Myocyte (in vitro differentiated cells): ENCODE measurements at regions not wholly inside any gene's neighbourhood (a gene's known extent, or its start where the extent isn't known, plus 50 kb on each side); places are given as distances from the start of the nearest gene placed in this dataset.

Source experiments
- DNase-seq: peaks from one replicate; pipeline ENCODE4 v3.0.0-alpha.2; 2012; ENCODE audit warnings: low read depth

DNA sequence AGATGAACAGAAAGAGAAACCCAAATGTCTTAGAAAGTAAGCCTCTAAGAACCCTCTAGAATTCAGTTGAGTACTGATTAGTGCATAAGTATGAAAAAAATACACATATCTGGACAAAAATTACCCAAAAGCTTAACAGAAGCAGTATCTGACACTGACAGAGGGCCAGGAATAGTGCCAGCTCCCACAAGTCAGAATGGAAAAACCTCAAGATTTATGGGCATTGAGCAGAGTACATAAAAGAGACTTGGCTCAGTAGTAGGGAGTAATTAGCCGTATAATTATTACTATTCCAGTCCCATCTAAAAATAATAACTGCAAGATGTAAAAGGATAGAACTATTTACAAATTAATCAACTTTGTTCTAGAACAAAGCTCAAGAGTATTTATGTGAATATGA, 834.5 kb downstream of the FAM181B start:
- DNase-seq = no peak

DNA sequence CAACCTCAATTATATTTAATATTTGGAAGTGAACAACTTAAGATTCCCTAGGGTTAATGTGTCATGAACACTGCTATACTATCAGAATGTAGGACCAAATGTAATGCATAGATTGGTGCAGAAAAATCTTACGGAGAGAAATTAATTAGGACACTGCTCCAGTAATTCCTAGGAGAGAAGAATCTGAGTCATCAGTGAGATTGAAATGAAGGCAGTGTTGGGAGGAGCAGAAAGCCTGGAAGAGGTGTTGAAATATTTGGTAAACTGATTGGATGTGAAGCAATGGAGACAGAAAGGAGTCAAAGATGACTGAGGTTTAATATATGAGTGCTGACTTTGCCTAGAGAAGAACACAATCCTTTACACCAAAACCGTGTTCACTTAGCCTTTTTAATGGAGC, 836.0 kb downstream of the FAM181B start:
- no peak for DNase-seq

DNA sequence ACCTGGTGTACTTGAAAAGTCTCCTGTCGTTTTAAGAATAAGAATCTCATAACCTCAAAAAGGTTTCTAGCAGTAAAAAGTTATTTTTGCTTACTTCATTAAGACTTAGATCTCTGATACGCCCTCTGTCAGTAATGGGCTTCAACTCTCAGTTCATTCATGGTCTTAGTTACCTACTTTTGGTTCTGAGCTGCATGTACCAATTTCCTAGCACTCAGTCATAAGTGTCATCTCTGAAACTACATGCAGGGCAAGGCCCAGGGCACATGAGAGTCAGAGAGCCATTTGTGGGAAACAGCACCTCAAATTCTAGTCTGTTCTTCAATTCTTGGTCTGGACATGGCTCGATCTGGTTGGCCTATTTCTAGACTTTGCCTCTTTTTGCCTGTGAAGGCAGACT, 838.4 kb downstream of the FAM181B start:
- DNase-seq = no peak

DNA sequence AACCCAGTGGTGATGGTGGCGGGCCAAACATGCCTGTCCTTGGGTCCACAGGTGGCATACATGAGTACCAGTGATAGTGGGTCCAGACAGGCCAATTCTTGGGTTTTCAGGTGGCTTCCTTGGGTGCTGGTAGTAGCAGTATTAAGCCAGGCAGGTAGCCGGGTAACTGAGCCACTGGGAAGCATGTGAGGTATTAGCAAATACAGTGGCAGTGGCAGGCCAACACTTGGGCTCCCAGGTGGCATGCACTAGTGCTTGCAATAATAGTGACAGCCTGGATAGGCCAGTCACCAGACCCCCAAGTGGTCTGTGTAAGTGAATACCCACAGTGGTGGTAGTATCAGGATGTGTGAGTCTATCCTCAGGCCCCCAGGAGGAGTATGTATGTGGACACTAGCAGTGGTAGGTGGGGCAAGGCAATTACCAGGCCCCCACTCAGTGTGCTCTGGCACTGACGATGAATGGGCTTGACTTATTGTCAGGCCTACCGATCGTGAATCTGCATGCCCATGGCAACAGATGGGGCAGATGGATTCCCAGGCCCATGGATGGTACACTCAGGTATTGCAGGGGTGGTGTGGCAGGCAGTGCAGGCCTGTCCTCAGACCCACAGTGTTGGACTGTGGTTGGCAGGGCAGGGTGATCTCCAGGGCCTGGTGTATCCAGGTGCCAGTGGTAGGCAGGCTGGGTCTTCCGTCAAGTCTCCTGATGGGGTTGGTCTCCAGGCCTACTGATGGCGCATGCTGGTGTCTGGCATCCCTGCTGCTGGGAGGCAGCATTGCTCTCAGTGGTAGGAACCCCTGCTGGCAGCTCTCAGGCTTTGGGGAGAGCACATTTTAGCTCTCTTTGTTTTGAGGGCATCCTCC, 840.7 kb downstream of the FAM181B start:
- DNase-seq = no peak

DNA sequence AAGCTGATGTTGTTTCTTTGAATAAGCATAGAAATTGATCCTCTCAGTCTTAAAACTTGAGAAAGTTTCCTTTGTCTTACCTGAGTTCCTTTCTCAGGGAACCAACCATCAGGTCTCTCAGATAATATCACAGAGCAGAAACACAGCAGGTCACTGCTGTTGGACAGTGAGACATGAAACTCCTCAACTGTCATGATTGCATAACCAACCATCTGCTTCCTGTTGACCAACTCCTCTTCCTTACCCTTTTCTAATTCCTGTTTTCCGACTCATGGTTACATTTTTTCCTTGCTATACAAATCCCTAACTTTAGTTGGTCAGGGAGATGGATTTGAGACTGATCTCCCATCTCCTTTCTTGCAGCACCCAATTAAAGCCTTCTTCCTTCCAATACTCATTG, 845.3 kb downstream of the FAM181B start:
- no peak for DNase-seq

DNA sequence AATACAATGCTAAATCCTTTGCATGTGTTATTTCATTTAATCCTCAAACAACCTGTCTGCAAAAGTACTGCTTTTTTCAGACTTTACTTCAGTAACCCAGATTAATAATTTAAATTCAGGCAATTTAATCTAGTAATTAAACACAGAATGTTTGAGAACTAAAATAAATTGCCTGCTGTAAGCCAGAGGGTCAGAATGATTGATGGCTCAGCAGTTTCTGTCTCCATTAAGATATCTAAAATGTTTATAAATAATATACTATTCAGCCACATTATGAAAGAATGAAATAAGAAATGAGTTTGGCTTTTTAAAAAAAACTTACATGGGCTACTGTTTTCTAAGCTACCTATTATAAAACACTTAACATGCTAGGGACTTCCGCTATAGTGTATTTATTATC, 846.0 kb downstream of the FAM181B start:
- DNase-seq = no peak

DNA sequence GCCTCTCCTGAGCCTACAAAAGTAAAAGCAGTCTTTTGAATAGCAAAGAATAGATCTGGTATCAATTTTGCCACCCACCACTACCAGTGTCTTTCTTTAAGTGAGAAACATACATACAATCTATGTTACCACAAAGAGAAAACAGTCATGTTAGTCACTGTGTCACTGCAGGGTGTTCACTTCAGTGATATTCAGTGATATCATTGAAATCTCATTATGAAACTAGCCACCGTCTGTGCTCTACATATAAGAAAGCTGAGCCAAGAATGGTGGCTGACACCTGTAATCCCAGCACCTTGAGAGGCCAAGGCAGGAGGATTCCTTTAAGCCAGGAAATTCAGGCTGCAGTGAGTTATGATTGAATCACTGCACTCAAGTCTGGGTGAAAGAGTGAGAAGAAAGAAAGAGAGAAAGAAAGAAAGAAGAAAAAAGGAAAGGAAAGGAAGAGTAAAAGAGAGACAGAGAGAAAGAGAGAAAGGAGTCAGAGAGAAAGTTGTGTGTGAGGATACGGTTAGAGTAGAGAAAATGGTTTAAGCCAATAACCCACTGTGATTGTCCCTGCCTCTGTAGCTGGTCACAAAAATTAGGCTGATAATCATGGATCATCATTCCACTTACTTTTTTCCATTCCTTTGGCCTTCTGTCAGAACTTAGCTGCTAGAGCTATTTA, 847.1 kb downstream of the FAM181B start:
- DNase-seq = no peak

DNA sequence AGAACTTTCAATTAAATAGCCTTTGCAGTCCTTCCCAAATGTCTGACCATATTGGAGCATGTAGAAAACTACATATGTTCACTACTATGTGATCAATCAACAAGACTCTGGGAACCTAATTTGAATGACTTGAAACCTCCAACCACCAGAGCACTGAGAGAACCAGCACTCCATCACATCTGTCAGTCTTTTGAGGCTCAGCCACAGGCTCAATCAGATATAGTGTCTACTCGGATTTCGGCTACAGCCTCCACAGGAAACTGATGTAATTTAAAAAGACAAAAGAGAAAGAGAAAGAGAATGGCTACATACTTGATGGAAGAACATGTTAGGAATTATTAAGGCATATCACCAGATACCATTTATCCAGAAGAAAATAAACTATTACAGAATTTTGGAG, 859.0 kb downstream of the FAM181B start:
- DNase-seq = no peak

DNA sequence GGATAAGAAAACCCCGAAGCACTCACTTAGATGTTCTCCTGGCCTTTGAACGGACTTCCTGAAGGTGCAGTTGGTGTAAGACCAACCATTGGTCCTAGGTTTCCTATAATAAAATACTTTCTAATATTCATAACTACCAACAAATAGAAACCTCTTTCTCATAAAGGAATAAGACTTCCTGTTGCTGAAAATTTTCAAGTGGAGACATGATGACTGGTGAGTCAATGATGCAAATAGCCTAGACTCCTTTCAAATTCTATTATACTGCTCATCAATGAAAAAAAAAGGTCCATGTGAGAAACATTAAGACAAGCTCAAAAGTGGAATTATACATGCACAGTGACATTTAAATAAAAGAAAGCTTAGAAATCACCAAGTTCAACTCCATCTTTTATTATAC, 862.8 kb downstream of the FAM181B start:
- no peak for DNase-seq

DNA sequence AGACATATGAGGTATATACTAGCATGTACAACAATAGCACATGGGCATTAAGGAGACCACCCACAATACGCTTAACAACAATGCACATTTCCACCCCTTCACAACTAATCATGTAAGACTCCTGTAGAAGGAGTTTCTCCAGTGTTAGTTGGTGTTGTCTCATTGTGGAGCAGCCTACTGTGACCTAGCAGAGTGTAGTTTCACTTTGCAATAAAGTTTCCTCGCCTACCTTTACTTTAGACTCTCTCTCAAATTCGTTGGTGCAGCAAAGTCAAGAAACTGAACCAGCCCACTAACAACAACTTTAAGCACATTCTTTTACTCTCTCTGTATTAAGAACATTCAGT, 863.6 kb downstream of the FAM181B start:
- no peak for DNase-seq

DNA sequence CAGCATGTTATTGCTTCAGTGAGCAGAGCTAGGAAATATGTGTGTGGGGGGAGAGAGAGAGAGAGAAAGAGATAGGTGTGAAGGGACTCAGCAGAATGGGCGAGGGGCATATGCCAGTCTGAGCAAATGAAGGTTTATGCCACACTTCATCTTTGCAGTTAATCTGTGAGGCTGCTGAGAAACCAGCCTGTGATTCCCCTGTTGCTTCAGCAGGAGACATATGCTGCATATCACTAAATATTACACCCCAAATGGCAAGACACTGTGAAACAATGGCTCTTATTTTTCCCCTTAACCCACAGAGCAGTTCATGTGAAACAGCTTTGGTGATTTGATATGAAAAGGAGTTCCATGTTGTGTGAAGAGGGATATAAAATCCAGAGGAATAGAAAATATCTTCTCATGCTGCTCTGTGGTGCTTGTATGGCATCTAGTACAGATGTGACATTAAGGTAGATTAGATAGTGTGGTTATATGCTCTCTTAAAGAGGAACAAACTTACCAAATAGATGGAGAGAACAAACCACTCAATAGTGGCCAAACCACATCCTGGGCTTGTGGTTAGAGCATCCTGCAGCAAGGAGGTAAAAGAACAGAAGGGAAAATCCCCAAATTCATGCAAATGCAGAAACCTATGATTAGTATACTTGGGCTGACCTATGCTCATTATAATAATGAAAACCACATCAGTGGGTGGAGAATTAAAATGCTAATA, 864.2 kb downstream of the FAM181B start:
- no peak for DNase-seq

DNA sequence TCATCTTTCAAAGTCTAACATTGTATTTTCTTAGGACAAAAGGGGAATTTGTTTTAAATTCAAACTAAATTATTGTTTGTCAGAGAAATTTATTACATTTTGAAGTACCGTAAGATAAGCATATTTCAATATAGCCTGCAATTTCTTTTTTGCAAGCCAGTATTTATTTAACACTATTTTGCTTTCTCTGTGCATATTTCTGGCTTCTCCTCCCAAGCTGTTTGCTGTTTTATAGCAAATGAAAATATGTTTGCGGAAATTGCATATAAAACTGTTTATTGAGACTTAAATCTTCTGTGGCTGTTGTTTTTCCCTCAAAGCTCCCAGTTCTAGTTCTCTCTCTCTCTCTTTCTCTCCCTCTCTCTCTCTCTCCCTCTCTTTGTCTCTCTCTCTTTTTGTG, 866.8 kb downstream of the FAM181B start:
- DNase-seq = no peak

DNA sequence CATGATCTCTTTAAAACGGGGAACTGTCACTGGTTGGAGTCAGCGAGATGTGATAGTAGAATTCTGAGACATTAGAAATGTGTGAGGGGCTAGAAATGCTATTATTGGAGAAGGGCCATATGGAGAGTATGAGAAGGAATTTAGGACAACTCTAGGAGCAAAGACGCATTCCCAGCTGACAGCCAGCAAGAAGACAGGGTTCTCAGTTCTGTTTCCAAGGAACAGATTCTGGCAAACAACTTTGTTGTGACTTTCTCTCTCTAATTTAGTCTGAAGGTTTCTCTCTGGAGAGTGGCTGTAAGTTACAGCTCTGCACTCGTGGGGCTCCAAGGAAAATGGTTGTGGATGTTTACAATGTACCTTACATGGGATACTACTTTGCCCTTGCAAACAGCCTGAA, 876.3 kb downstream of the FAM181B start:
- DNase-seq = no peak

DNA sequence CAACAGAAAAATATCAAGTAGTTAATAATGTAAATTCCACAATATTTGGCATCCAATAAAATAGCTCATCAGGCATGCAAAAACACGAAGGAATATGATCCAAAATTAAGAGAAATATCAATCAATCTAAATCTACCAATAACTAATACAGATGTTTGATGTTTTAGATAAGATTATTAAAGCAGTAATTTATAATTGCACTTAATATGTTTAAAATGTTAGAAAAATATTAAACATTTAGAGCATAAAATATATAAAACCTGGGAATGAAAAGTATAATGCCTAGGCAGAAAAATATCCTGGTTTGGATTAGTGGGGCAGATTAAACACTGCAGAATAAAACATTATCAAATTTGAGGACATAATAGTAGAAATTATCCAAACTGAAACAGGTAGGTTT, 879.9 kb downstream of the FAM181B start:
- DNase-seq = no peak

DNA sequence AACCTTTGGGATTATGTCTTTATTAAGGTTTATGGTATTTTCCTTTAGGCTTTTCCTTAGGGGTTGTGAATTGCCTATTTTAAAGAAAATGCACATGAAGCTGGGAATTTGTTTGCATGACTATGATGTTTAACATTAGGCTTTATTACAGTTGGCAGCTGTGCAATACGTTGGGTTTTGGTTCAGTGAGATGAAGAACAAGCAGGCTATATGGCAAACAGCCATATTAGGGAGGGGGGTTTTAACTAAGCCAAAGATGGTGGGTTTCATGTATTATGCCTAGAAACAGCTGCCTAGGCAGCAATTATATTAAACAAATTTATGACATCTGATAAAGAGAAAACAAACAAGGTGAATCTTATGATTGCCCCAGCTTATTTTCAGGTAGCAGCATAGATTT, 880.8 kb downstream of the FAM181B start:
- DNase-seq = no peak

DNA sequence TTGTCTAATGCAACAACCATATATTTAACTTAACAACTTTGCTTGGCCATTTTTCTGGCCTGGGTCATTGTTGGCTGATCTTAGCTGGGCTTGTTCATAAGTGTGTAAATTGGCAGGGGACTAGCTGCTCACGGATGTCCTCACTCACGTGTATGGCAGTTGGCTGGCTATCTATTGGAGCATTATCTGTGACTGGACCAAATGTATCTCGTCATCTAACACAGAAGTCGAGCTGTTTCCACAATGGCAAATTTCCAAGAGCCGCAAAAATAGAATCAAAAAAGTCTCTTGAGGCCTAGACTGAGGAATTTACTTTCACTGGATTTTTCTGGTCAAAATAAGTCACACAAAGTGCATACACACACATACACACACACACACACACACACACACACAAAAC, 893.3 kb downstream of the FAM181B start:
- DNase-seq = no peak

DNA sequence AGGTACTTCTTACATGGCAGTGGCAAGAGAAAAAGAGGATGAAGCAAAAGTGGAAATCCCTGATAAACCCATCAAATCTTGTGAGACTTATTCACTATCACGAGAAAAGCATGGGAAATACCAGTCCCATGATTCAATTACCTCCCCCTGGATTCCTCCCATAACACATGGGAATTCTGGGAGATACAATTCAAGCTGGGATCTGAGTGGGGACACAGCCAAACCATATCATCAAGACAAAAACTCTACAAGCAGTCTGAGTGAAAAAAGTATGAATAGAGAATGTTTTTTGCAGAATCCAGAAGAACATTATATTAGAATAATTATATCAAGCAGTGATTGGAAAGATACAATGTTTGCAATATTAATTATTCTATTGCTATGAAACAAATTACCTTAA, 893.7 kb downstream of the FAM181B start:
- no peak for DNase-seq

DNA sequence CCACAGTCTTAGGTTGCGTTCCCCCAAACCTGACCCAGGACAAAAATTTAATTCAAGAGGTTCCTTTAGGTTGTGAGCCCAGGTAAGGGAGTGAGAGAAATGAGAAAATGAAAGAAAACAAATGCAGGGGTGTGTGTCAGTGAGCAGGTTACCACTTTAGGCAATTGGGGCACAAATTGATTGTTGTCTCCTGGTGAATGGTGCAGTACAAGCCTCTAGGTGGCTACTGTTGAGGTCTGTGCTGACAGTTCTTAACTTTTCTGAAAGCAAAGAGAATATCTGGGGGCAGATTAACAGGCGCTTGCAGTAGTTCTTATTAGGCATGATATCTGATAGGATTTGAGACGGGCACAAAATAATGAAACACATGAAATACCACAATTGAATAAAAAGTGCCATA, 894.6 kb downstream of the FAM181B start:
- no peak for DNase-seq

DNA sequence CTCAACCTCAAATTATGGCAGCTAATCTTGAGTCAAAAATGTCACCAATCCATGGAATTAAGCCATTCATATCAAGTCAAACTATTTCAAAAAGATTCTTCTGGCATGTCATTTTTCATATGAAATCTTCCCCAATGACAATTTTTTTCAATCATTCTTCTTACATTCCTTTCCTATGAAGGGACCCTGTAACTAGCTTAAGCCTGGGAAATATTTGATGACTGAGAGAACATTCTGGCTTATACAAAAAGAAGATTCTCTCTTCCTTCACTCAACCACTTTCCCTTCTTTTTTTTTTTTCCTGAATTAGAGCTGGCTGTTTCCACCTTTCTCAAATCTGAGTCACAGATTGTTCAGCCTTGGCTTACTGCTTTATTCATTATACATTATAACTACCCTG, 903.7 kb downstream of the FAM181B start:
- DNase-seq = no peak

DNA sequence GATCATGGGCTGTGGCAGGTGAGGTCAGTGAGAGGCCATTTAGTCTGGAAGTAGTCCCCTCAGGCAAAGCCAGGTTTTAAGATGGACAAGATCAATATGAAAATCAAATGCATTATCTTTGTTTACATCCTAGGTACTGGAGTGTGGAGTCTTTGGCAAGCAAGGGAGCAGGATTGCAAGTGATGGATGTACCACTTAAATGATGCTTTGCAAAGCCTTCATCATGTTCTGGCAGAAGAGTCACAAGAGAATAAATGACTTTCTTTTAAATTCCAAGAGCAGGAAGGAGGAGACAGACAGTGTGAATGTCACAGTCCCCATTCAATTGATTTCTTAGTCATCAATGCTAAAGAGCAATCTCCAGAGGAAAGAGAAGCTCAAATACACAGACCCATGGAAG, 908.3 kb downstream of the FAM181B start:
- DNase-seq = no peak

DNA sequence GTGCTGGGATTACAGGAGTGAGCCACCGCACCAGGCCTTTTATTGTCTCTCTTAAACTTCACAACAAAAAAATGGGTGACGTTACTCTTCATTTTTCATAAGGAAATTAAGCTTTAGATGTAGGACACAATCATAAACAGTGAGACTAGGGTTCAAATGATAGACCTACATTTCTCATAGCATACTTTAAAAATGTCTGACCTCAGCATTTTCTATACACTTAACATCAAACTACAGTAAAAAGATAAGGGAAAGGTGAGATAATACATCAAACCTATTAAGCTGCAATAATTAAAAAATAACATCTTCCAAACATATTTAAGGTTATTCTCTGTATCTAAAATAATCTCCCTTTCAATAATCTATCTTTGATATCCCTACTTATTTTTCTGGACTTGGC, 914.2 kb downstream of the FAM181B start:
- no peak for DNase-seq

DNA sequence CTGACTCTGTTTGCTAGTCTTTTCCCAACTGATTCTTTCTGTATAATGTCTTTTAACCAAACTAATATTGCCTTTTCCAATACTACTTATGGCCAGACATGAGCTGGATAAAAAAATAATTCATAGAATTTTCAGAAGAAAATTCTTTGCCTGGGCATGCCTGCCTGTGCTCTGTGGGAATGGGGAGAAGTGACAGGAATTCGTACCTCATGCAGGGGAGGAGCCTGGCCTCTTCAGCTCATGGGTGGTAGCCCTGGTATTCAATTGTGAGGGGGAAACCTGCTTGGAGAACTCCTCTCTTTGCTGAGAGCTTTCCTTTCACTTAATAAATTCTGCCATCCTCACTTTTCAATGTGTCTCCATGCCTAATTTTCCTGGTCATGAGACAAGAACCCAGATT, 928.8 kb downstream of the FAM181B start:
- DNase-seq = no peak

DNA sequence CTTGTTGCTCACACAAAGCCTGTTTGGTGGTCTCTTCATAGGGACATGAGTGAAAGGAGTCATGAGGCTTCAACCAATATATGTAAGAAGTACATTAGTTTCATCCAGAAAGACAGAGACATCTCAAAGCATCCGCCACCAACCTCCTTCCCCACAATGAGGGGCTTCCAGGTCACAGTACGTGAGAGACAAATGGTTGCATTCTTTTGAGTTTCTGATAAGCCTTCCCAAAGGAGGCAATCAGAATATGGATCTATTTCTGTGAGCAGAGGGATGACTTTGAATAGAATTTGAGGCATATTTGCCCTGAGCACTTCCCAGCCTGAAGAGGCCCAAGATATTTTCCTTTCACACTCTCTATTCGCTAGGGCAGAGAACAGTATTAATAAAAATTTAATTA, 931.1 kb downstream of the FAM181B start:
- no peak for DNase-seq
